GM23338 (cell line): ENCODE measurements at regions not wholly inside any gene's neighbourhood (a gene's known extent, or its start where the extent isn't known, plus 50 kb on each side); places are given as distances from the start of the nearest gene placed in this dataset.

ENCODE experiments used
- ATAC-seq: fragments of 200-7000 bp; cut with Tn5 transposase; 3 replicates; pipeline ENCODE4 v1.9.1; 2020
- DNase-seq: peaks from one replicate; pipeline ENCODE4 v3.0.0-alpha.2; 2015; ENCODE audit warnings: low spot score
- H2AFZ ChIP-seq: fragments of 200-600 bp; sonication (generic); 2 replicates; pipeline ENCODE4 v1.8.0; 2016; ENCODE audit warnings: antibody characterized with exemption, mild to moderate bottlenecking, moderate library complexity
- H3F3A ChIP-seq: fragments of 200-600 bp; sonication (generic); replicated peaks from 2 replicates; pipeline ENCODE4 v1.8.0; 2017; ENCODE audit warnings: antibody characterized with exemption, mixed run types, low read depth
- H3K27ac ChIP-seq: fragments of 200-600 bp; sonication (generic); 2 replicates; pipeline ENCODE4 v1.6.1; 2016; ENCODE audit warnings: low read depth
- H3K27me3 ChIP-seq: fragments of 200-600 bp; sonication (generic); 2 replicates; pipeline ENCODE4 v1.8.0; 2016; ENCODE audit warnings: mild to moderate bottlenecking, mixed run types, moderate library complexity; ENCODE audit not compliant: insufficient read depth
- H3K36me3 ChIP-seq: fragments of 200-600 bp; sonication (generic); 2 replicates; pipeline ENCODE4 v1.8.0; 2016; ENCODE audit warnings: mild to moderate bottlenecking; ENCODE audit not compliant: insufficient read depth
- H3K4me1 ChIP-seq: fragments of 200-600 bp; sonication (generic); 2 replicates; pipeline ENCODE4 v1.8.0; 2016; ENCODE audit warnings: mild to moderate bottlenecking, moderate library complexity; ENCODE audit not compliant: insufficient read depth
- H3K4me2 ChIP-seq: fragments of 200-600 bp; sonication (generic); 2 replicates; pipeline ENCODE4 v1.7.1; 2017; ENCODE audit warnings: mixed run types
- H3K4me3 ChIP-seq: fragments of 200-600 bp; sonication (generic); 2 replicates; pipeline ENCODE4 v1.6.1; 2016; ENCODE audit warnings: mixed run types
- H3K79me2 ChIP-seq: fragments of 200-600 bp; sonication (generic); replicated peaks from 2 replicates; pipeline ENCODE4 v1.8.0; 2017; ENCODE audit warnings: mild to moderate bottlenecking; ENCODE audit not compliant: insufficient read depth
- H3K9me2 ChIP-seq: fragments of 200-600 bp; sonication (generic); 2 replicates; pipeline ENCODE4 v1.8.0; 2017; ENCODE audit not compliant: insufficient read depth
- H4K20me1 ChIP-seq: fragments of 200-600 bp; sonication (generic); replicated peaks from 2 replicates; pipeline ENCODE4 v1.8.0; 2017; ENCODE audit warnings: mild to moderate bottlenecking; ENCODE audit not compliant: insufficient read depth
- H3K27ac Mint-ChIP-seq: 2 replicates; pipeline ENCODE4 v1.8.0; 2020; ENCODE audit warnings: inconsistent platforms, mild to moderate bottlenecking, moderate library complexity, mixed read lengths
- H3K27me3 Mint-ChIP-seq: 3 replicates; pipeline ENCODE4 v1.8.0; 2022; ENCODE audit warnings: low read depth, mild to moderate bottlenecking, moderate library complexity, mixed read lengths, inconsistent platforms; ENCODE audit not compliant: insufficient read depth, poor library complexity
- H3K36me3 Mint-ChIP-seq: 3 replicates; pipeline ENCODE4 v1.8.0; 2021; ENCODE audit warnings: low read depth, mild to moderate bottlenecking, inconsistent platforms, moderate library complexity, mixed read lengths
- H3K4me1 Mint-ChIP-seq: 3 replicates; pipeline ENCODE4 v1.8.0; 2020; ENCODE audit warnings: mild to moderate bottlenecking, inconsistent platforms, mixed read lengths
- H3K4me3 Mint-ChIP-seq: 3 replicates; pipeline ENCODE4 v1.8.0; 2021; ENCODE audit warnings: moderate library complexity, mild to moderate bottlenecking, inconsistent platforms, mixed read lengths
- H3K9me3 Mint-ChIP-seq: 3 replicates; pipeline ENCODE4 v1.8.0; 2020; ENCODE audit warnings: moderate library complexity, mild to moderate bottlenecking, inconsistent platforms, mixed read lengths
- EZH2 ChIP-seq: fragments of 200-600 bp; sonication (generic); IDR thresholded peaks from one replicate; pipeline ENCODE4 v1.8.0; 2017; ENCODE audit warnings: antibody characterized with exemption, mild to moderate bottlenecking, low read depth; ENCODE audit not compliant: unreplicated experiment
- EZH2phosphoT487 ChIP-seq: fragments of 200-600 bp; sonication (generic); IDR thresholded peaks from one replicate; pipeline ENCODE4 v1.8.1; 2018; ENCODE audit warnings: antibody characterized with exemption; ENCODE audit not compliant: unreplicated experiment
- NANOG ChIP-seq: IDR thresholded peaks from 2 replicates; pipeline ENCODE4 v1.6.1; 2016; ENCODE audit warnings: antibody characterized with exemption, borderline replicate concordance
- REST ChIP-seq: IDR thresholded peaks from one replicate; pipeline ENCODE4 v1.6.1; 2018; ENCODE audit warnings: antibody characterized with exemption; ENCODE audit not compliant: unreplicated experiment
- STAT1 ChIP-seq: IDR thresholded peaks from one replicate; pipeline ENCODE4 v1.6.1; 2016; ENCODE audit warnings: antibody characterized with exemption; ENCODE audit not compliant: unreplicated experiment
- ZNF114 ChIP-seq: fragments of 250-450 bp; sonication (Bioruptor Pico); IDR thresholded peaks from 2 replicates; pipeline ENCODE4 v1.5.0; 2020; ENCODE audit warnings: mild to moderate bottlenecking, moderate library complexity
- ZNF331 ChIP-seq: fragments of 250-450 bp; sonication (Bioruptor Pico); IDR thresholded peaks from 2 replicates; pipeline ENCODE4 v1.5.0; 2020; ENCODE audit warnings: low read depth, mild to moderate bottlenecking, moderate library complexity
- ZNF462 ChIP-seq: fragments of 250-450 bp; sonication (Bioruptor Pico); IDR thresholded peaks from 2 replicates; pipeline ENCODE4 v1.5.0; 2020; ENCODE audit warnings: mild to moderate bottlenecking, moderate library complexity

GRCh38 chr2:240343548-240343947 is 91.9 kb upstream of the GPC1 start:
- no peaks in the 10 kb centered on the region for H3K79me2 ChIP-seq

More at GRCh38 chr2:240343548-240343947, 91.9 kb upstream of the GPC1 start:
- ATAC-seq (no peak), DNase-seq (no peak)
- H3K36me3 ChIP-seq = no peaks in the 10 kb centered on the region
- H2AFZ ChIP-seq = no peak overlapping the region
- no peaks in the 10 kb centered on the region for H4K20me1 ChIP-seq
- H3K4me1 Mint-ChIP-seq = no peaks in the 10 kb centered on the region
- TF ChIP-seq NANOG (no peak), ZNF114 (no peak), EZH2phosphoT487 (no peak), EZH2 (no peak), REST (no peak), ZNF462 (CRISPR knock-in tag) (no peak), STAT1 (no peak), ZNF331 (no peak)
- no peak overlapping the region for H3K4me3 Mint-ChIP-seq
- no peaks in the 10 kb centered on the region for H3F3A ChIP-seq
- H3K4me2 ChIP-seq = no peak overlapping the region
- H3K4me1 ChIP-seq = no peaks in the 10 kb centered on the region
- peaks cover 18% of the 10 kb centered on the region; the same call in 2 of the 3 replicates for H3K9me3 Mint-ChIP-seq
- H3K27ac ChIP-seq = no peak overlapping the region
- no peaks in the 10 kb centered on the region for H3K27me3 Mint-ChIP-seq
- H3K9me2 ChIP-seq = 0 out of 2 replicates have a peak, but pooled peaks cover 6% of the 10 kb centered on the region
- H3K36me3 Mint-ChIP-seq = no peaks in the 10 kb centered on the region
- no peak overlapping the region for H3K27ac Mint-ChIP-seq
- H3K27me3 ChIP-seq = no peaks in the 10 kb centered on the region
- H3K4me3 ChIP-seq = no peak overlapping the region
